Keratinocyte (primary cell): ENCODE measurements at regions not wholly inside any gene's neighbourhood (a gene's known extent, or its start where the extent isn't known, plus 50 kb on each side); places are given as distances from the start of the nearest gene placed in this dataset.

Experiments
- DNase-seq: peaks from one replicate; pipeline ENCODE4 v3.0.0-alpha.2; 2011; ENCODE audit warnings: low read depth, missing footprints, low spot score
- FAIRE-seq: peaks from 2 replicates; lab custom pipeline; 2011; peaks lifted over from hg19 to GRCh38; lab: Jason Lieb, UNC
- H2AFZ ChIP-seq: 2 replicates; pipeline ENCODE4 v1.6.0; 2012; ENCODE audit warnings: low read length, control low read depth, inconsistent platforms; ENCODE audit not compliant: control insufficient read depth
- H3K27ac ChIP-seq: 2 replicates; pipeline ENCODE4 v1.5.1; 2011; ENCODE audit warnings: low read length; ENCODE audit not compliant: control insufficient read depth, insufficient read depth
- H3K27me3 ChIP-seq: 3 replicates; pipeline ENCODE4 v1.6.0; 2011; ENCODE audit warnings: low read length; ENCODE audit not compliant: control insufficient read depth, insufficient read depth; ENCODE audit errors: extremely low read depth
- H3K36me3 ChIP-seq, 2 experiments: 2 replicates in 1 of 2; 3 replicates in 1 of 2; pipeline ENCODE4 v1.5.1; 2011; ENCODE audit warnings: low read length in 2 of 2, mild to moderate bottlenecking in 1 of 2; ENCODE audit not compliant: control insufficient read depth in 2 of 2, insufficient read depth in 2 of 2; ENCODE audit errors: extremely low read depth in 1 of 2
- H3K4me1 ChIP-seq: 3 replicates; pipeline ENCODE4 v1.5.1; 2011; ENCODE audit warnings: low read length; ENCODE audit not compliant: control insufficient read depth, insufficient read depth; ENCODE audit errors: extremely low read depth
- H3K4me2 ChIP-seq: 3 replicates; pipeline ENCODE4 v1.6.0; 2011; ENCODE audit warnings: low read depth, low read length; ENCODE audit not compliant: control insufficient read depth, insufficient read depth; ENCODE audit errors: extremely low read depth
- H3K4me3 ChIP-seq, 3 experiments: fragments of 200-600 bp in 1 of 3; sonication (generic) in 1 of 3; 2 replicates in 2 of 3; 3 replicates in 1 of 3; pipeline ENCODE4 v1.5.1; 2011 to 2016; ENCODE audit warnings: low read length in 3 of 3, mild to moderate bottlenecking in 3 of 3, control low read depth in 2 of 3, inconsistent platforms in 1 of 3, low read depth in 1 of 3, mixed read lengths in 1 of 3, mixed run types in 1 of 3, moderate library complexity in 1 of 3; ENCODE audit not compliant: control insufficient read depth in 2 of 3, insufficient read depth in 2 of 3; ENCODE audit errors: extremely low read depth in 1 of 3
- H3K79me2 ChIP-seq: 2 replicates; pipeline ENCODE4 v1.6.0; 2012; ENCODE audit warnings: low read length; ENCODE audit not compliant: control insufficient read depth, insufficient read depth
- H3K9ac ChIP-seq: 3 replicates; pipeline ENCODE4 v1.6.0; 2011; ENCODE audit warnings: low read length; ENCODE audit not compliant: control insufficient read depth, insufficient read depth; ENCODE audit errors: extremely low read depth
- H3K9me1 ChIP-seq: 3 replicates; pipeline ENCODE4 v1.6.0; 2011; ENCODE audit warnings: low read length; ENCODE audit not compliant: control insufficient read depth, insufficient read depth; ENCODE audit errors: extremely low read depth
- H3K9me3 ChIP-seq: 2 replicates; pipeline ENCODE4 v1.5.1; 2012; ENCODE audit warnings: low read depth, low read length; ENCODE audit not compliant: control insufficient read depth
- H4K20me1 ChIP-seq: 3 replicates; pipeline ENCODE4 v1.6.0; 2011; ENCODE audit warnings: low read length; ENCODE audit not compliant: control insufficient read depth, insufficient read depth; ENCODE audit errors: extremely low read depth
- CTCF ChIP-seq, 3 experiments: IDR thresholded peaks in 1 of 3; conservative IDR thresholded peaks in 1 of 3; optimal IDR thresholded peaks in 1 of 3; 2 replicates in 2 of 3; 3 replicates in 1 of 3; pipeline versions ENCODE3 to v1.5.1; 2011; ENCODE audit warnings: low read length in 3 of 3, mild to moderate bottlenecking in 3 of 3, moderate library complexity in 2 of 3, control low read depth in 1 of 3, inconsistent platforms in 1 of 3; ENCODE audit not compliant: insufficient read depth in 2 of 3; ENCODE audit errors: extremely low read depth in 1 of 3
- EZH2 ChIP-seq: IDR thresholded peaks from one replicate; pipeline ENCODE4 v1.6.1; 2012; ENCODE audit warnings: inconsistent platforms, mild to moderate bottlenecking, low read length, moderate library complexity
- dilution Hi-C: fragments of 300-500 bp; cut with MboI; formaldehyde crosslinking; loops from one replicate; pipeline ENCODE4 v1.7.0; 2020; ENCODE audit warnings: low sequenced_read_pairs; ENCODE audit not compliant: extremely low pct_ligation_motif_present

- FAIRE-seq: no peak
- TF ChIP-seq EZH2 (no peak), CTCF (optimal IDR thresholded peaks at IDR 0.05 in 1 of 3, IDR thresholded peaks at IDR 0.05 in 1 of 3, conservative IDR thresholded peaks at IDR 0.05 in 1 of 3; ENCODE audit: extremely low read depth in 1 of 3, insufficient read depth in 2 of 3, low read length in 3 of 3) (no peak)
Measured at GRCh38 chr15:53446376-53446775, 313.1 kb downstream of the WDR72 start.

GRCh38 chr15:53445531-53445930 is 313.9 kb downstream of the WDR72 start:
- no peaks in the 10 kb centered on the region for H3K27me3 ChIP-seq
- FAIRE-seq (no peak), DNase-seq (no peak)
- no peak overlapping the region for H3K4me3 ChIP-seq
- TF ChIP-seq CTCF (optimal IDR thresholded peaks at IDR 0.05 in 1 of 3, IDR thresholded peaks at IDR 0.05 in 1 of 3, conservative IDR thresholded peaks at IDR 0.05 in 1 of 3; ENCODE audit: extremely low read depth in 1 of 3, insufficient read depth in 2 of 3, low read length in 3 of 3) (no peak), EZH2 (no peak)
- no peaks in the 10 kb centered on the region for H4K20me1 ChIP-seq
- H2AFZ ChIP-seq: no peak overlapping the region
- no peaks in the 10 kb centered on the region for H3K9me1 ChIP-seq
- no peak overlapping the region for H3K9ac ChIP-seq
- H3K79me2 ChIP-seq: no peaks in the 10 kb centered on the region
- no peak overlapping the region for H3K27ac ChIP-seq
- H3K4me1 ChIP-seq: no peaks in the 10 kb centered on the region
- H3K4me2 ChIP-seq: no peak overlapping the region
- no peaks in the 10 kb centered on the region for H3K36me3 ChIP-seq
- dilution Hi-C loops: no loop called here
- H3K9me3 ChIP-seq: no peaks in the 10 kb centered on the region

More at GRCh38 chr15:53446376-53446775, 313.1 kb downstream of the WDR72 start:
- Histone ChIP-seq H3K27ac (no peak overlapping the region), H2AFZ (no peak overlapping the region), H3K9me1 (no peaks in the 10 kb centered on the region), H3K27me3 (no peaks in the 10 kb centered on the region), H3K9ac (no peak overlapping the region), H3K4me2 (no peak overlapping the region), H3K4me3 (no peak overlapping the region), H3K9me3 (no peaks in the 10 kb centered on the region), H3K79me2 (no peaks in the 10 kb centered on the region), H4K20me1 (no peaks in the 10 kb centered on the region), H3K36me3 (no peaks in the 10 kb centered on the region), H3K4me1 (no peaks in the 10 kb centered on the region)
- dilution Hi-C loops: no loop called here
- DNase-seq: no peak
